Mesenchymal stem cell (in vitro differentiated cells and primary cell): ENCODE measurements at regions not wholly inside any gene's neighbourhood (a gene's known extent, or its start where the extent isn't known, plus 50 kb on each side); places are given as distances from the start of the nearest gene placed in this dataset.

Source experiments
- DNase-seq: peaks from one replicate; pipeline ENCODE4 v3.0.0-alpha.2; 2013
- H2AFZ ChIP-seq: one replicate; pipeline ENCODE4 v1.6.1; 2013; ENCODE audit warnings: low read depth, mild to moderate bottlenecking, control low read depth, inconsistent platforms, low read length, moderate library complexity
- H2AK5ac ChIP-seq: 2 replicates; pipeline ENCODE4 v1.6.1; 2013; ENCODE audit warnings: low read length, moderate library complexity, mild to moderate bottlenecking, inconsistent platforms; ENCODE audit not compliant: severe bottlenecking
- H2BK120ac ChIP-seq: one replicate; pipeline ENCODE4 v1.6.1; 2013; ENCODE audit warnings: low read depth, mild to moderate bottlenecking, inconsistent platforms, low read length, moderate library complexity
- H2BK12ac ChIP-seq, 2 experiments: one replicate each; pipeline ENCODE4 v1.6.1; 2013; ENCODE audit warnings: inconsistent platforms in 2 of 2, low read length in 2 of 2, mild to moderate bottlenecking in 2 of 2, moderate library complexity in 2 of 2, control low read depth in 1 of 2
- H2BK15ac ChIP-seq: one replicate; pipeline ENCODE4 v1.6.1; 2013; ENCODE audit warnings: mild to moderate bottlenecking, low read depth, inconsistent platforms; ENCODE audit not compliant: poor library complexity, severe bottlenecking
- H2BK5ac ChIP-seq: 2 replicates; pipeline ENCODE4 v1.6.1; 2013; ENCODE audit warnings: low read depth, mild to moderate bottlenecking, low read length, control low read depth, inconsistent platforms; ENCODE audit not compliant: poor library complexity, severe bottlenecking
- H3K14ac ChIP-seq, 2 experiments: one replicate each; pipeline ENCODE4 v1.6.1; 2013; ENCODE audit warnings: inconsistent platforms in 2 of 2, low read length in 2 of 2, control low read depth in 1 of 2, mild to moderate bottlenecking in 1 of 2, moderate library complexity in 1 of 2
- H3K18ac ChIP-seq, 2 experiments: one replicate each; pipeline ENCODE4 v1.6.1; 2013; ENCODE audit warnings: inconsistent platforms in 2 of 2, low read length in 2 of 2, control low read depth in 1 of 2, low read depth in 1 of 2, mild to moderate bottlenecking in 1 of 2
- H3K23ac ChIP-seq, 2 experiments: one replicate each; pipeline ENCODE4 v1.6.1; 2013; ENCODE audit warnings: inconsistent platforms in 2 of 2, low read length in 2 of 2, mild to moderate bottlenecking in 2 of 2, moderate library complexity in 2 of 2, control low read depth in 1 of 2
- H3K27ac ChIP-seq: 2 replicates; pipeline ENCODE4 v1.5.1; 2013; ENCODE audit warnings: mild to moderate bottlenecking, moderate library complexity, low read length, control low read depth, inconsistent platforms; ENCODE audit not compliant: poor library complexity, severe bottlenecking
- H3K27me3 ChIP-seq, 2 experiments: 2 replicates each; pipeline versions ENCODE4 v1.6.1 to v1.7.0; 2013; ENCODE audit warnings: low read length in 2 of 2, mild to moderate bottlenecking in 2 of 2, moderate library complexity in 2 of 2, control low read depth in 1 of 2, inconsistent platforms in 1 of 2; ENCODE audit not compliant: control insufficient read depth in 1 of 2, insufficient read depth in 1 of 2
- H3K36me3 ChIP-seq, 2 experiments: 2 replicates each; pipeline versions ENCODE4 v1.6.1 to v1.7.0; 2013; ENCODE audit warnings: low read length in 2 of 2, control low read depth in 1 of 2, inconsistent platforms in 1 of 2, low read depth in 1 of 2, mild to moderate bottlenecking in 1 of 2; ENCODE audit not compliant: insufficient read depth in 2 of 2, control insufficient read depth in 1 of 2
- H3K4ac ChIP-seq, 2 experiments: one replicate each; pipeline ENCODE4 v1.6.1; 2013; ENCODE audit warnings: inconsistent platforms in 2 of 2, low read length in 2 of 2, mild to moderate bottlenecking in 2 of 2, moderate library complexity in 2 of 2, control low read depth in 1 of 2, low read depth in 1 of 2
- H3K4me1 ChIP-seq: 2 replicates; pipeline ENCODE4 v1.6.1; 2013; ENCODE audit warnings: low read depth, low read length, control low read depth; ENCODE audit not compliant: control insufficient read depth, insufficient read depth
- H3K4me2 ChIP-seq: 2 replicates; pipeline ENCODE4 v1.6.1; 2013; ENCODE audit warnings: low read length, mild to moderate bottlenecking, inconsistent platforms; ENCODE audit not compliant: poor library complexity, severe bottlenecking
- H3K4me3 ChIP-seq, 2 experiments: 2 replicates each; pipeline versions ENCODE4 v1.5.1 to v1.7.0; 2013; ENCODE audit warnings: low read length in 2 of 2, mild to moderate bottlenecking in 2 of 2, control low read depth in 1 of 2, low read depth in 1 of 2; ENCODE audit not compliant: insufficient read depth in 1 of 2
- H3K79me1 ChIP-seq: replicated peaks from 2 replicates; pipeline ENCODE4 v1.6.1; 2013; ENCODE audit warnings: mild to moderate bottlenecking, control low read depth, low read length, inconsistent platforms; ENCODE audit not compliant: poor library complexity, severe bottlenecking
- H3K9ac ChIP-seq: 2 replicates; pipeline ENCODE4 v1.7.0; 2013; ENCODE audit warnings: mild to moderate bottlenecking, low read length, moderate library complexity
- H3K9me3 ChIP-seq: 2 replicates; pipeline ENCODE4 v1.7.0; 2013; ENCODE audit warnings: mild to moderate bottlenecking, low read length; ENCODE audit not compliant: control insufficient read depth
- H4K8ac ChIP-seq: one replicate; pipeline ENCODE4 v1.6.1; 2013; ENCODE audit warnings: inconsistent platforms, mild to moderate bottlenecking, low read length, moderate library complexity
- H4K91ac ChIP-seq: one replicate; pipeline ENCODE4 v1.6.1; 2013; ENCODE audit warnings: mild to moderate bottlenecking, low read length, inconsistent platforms
- WGBS: methylation state at CpG from one replicate; pipeline ENCODE4 v1.1.7; 2013; ENCODE audit warnings: mixed read lengths; 5-methylcytosine and 5-hydroxymethylcytosine counted together

DNA sequence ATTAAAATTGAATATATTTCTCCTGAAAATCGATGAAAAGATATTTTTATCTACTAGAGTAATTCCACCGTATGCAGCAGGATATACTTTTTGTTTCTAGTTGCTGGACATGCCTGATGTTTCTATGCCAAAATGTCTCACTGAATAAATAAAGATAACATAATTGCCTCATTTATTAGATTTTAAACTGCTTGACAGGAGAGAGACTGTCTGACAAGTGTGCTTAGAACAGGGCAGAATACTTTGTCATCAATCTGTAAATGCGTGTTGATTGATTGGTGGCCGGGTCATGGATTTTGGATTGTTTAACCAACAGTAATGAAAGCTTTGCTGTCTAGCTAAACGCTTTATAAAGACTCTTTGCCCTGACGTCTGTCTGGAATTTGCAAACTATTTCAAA, 339.0 kb downstream of the CHRM3 start:
- WGBS = 85% methylated on average over 4 of the region's 6 CpGs

DNA sequence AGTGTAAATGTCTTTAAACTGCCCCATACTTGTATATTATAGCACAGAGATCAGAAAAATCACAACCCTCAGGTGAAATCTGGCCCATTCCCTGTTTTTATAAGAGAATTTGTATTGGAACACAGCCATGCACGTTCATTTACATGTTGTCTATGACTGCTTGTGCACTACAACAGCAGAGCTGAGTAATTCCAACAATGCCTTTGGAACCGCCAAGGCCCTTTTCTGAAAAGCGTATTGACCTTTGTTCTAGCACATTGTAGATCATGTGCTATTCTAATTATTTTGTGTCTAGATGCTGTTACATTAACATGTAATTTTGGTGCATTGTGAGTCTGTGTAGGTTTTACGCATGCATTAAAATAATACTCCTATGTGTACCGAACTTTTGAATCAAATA, 339.6 kb downstream of the CHRM3 start:
- H2AFZ ChIP-seq = no peak overlapping the region
- no peak overlapping the region for H2BK120ac ChIP-seq
- no peak overlapping the region for H4K8ac ChIP-seq
- H3K36me3 ChIP-seq = no peaks in the 10 kb centered on the region
- no peaks in the 10 kb centered on the region for H3K4me1 ChIP-seq
- no peaks in the 10 kb centered on the region for H3K79me1 ChIP-seq
- no peak overlapping the region for H2BK5ac ChIP-seq
- H3K27me3 ChIP-seq = no peaks in the 10 kb centered on the region
- no peak overlapping the region for H3K23ac ChIP-seq
- no peak overlapping the region for H3K27ac ChIP-seq
- H3K9ac ChIP-seq = no peak overlapping the region
- H2AK5ac ChIP-seq = no peak overlapping the region
- no peak overlapping the region for H2BK12ac ChIP-seq
- H3K14ac ChIP-seq = no peak overlapping the region
- no peak overlapping the region for H3K4me3 ChIP-seq
- no peak overlapping the region for H3K18ac ChIP-seq
- H3K9me3 ChIP-seq = no peaks in the 10 kb centered on the region
- no peak for DNase-seq
- H2BK15ac ChIP-seq = no peak overlapping the region
- no peak overlapping the region for H3K4ac ChIP-seq
- H4K91ac ChIP-seq = no peak overlapping the region
- WGBS = 81% methylated on average over 3 of the region's 5 CpGs
- H3K4me2 ChIP-seq = no peak overlapping the region

More for the DNA sequence above, 339.0 kb downstream of the CHRM3 start:
- Histone ChIP-seq H3K14ac (no peak overlapping the region), H2AFZ (no peak overlapping the region), H3K4me3 (no peak overlapping the region), H2BK12ac (no peak overlapping the region), H3K27me3 (no peaks in the 10 kb centered on the region), H2AK5ac (no peak overlapping the region), H3K36me3 (no peaks in the 10 kb centered on the region), H2BK5ac (no peak overlapping the region), H3K9me3 (no peaks in the 10 kb centered on the region), H3K4me2 (no peak overlapping the region), H3K4ac (no peak overlapping the region), H4K91ac (no peak overlapping the region), H3K27ac (no peak overlapping the region), H2BK120ac (no peak overlapping the region), H3K23ac (no peak overlapping the region), H3K79me1 (no peaks in the 10 kb centered on the region), H3K18ac (no peak overlapping the region), H3K9ac (no peak overlapping the region), H3K4me1 (no peaks in the 10 kb centered on the region), H2BK15ac (no peak overlapping the region), H4K8ac (no peak overlapping the region)
- no peak for DNase-seq

DNA sequence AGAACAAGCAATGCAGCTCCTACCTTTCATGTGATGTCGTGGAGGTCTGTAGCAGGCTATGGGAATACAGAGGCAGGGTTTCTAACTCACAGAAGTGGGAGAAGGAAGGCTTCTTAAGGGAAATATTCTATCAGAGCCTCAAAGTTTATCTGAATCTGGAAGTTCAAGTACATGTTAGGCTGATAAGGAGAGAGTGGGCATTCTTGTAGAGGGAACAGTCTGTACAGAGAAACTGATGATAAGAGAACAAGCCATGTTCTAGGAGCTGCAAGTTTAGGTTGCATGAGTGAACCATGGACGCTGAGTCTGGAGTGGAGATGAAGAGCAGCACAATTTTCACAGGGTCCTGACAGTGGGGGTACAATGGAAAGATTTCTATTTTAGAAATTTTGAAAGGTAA, 344.0 kb downstream of the CHRM3 start:
- no peak overlapping the region for H4K91ac ChIP-seq
- no peak overlapping the region for H3K9ac ChIP-seq
- 64% methylated on average over 2 of the region's 2 CpGs for WGBS
- no peak overlapping the region for H2AFZ ChIP-seq
- no peak overlapping the region for H3K18ac ChIP-seq
- no peak overlapping the region for H2AK5ac ChIP-seq
- no peaks in the 10 kb centered on the region for H3K36me3 ChIP-seq
- H2BK120ac ChIP-seq = no peak overlapping the region
- no peak overlapping the region for H3K27ac ChIP-seq
- no peak for DNase-seq
- H3K4ac ChIP-seq = no peak overlapping the region
- no peaks in the 10 kb centered on the region for H3K79me1 ChIP-seq
- no peaks in the 10 kb centered on the region for H3K9me3 ChIP-seq
- no peak overlapping the region for H3K4me2 ChIP-seq
- H2BK12ac ChIP-seq = no peak overlapping the region
- H3K4me1 ChIP-seq = no peaks in the 10 kb centered on the region
- no peak overlapping the region for H3K4me3 ChIP-seq
- H3K27me3 ChIP-seq = no peaks in the 10 kb centered on the region
- H3K23ac ChIP-seq = no peak overlapping the region
- H4K8ac ChIP-seq = no peak overlapping the region
- no peak overlapping the region for H2BK5ac ChIP-seq
- H2BK15ac ChIP-seq = no peak overlapping the region
- no peak overlapping the region for H3K14ac ChIP-seq

DNA sequence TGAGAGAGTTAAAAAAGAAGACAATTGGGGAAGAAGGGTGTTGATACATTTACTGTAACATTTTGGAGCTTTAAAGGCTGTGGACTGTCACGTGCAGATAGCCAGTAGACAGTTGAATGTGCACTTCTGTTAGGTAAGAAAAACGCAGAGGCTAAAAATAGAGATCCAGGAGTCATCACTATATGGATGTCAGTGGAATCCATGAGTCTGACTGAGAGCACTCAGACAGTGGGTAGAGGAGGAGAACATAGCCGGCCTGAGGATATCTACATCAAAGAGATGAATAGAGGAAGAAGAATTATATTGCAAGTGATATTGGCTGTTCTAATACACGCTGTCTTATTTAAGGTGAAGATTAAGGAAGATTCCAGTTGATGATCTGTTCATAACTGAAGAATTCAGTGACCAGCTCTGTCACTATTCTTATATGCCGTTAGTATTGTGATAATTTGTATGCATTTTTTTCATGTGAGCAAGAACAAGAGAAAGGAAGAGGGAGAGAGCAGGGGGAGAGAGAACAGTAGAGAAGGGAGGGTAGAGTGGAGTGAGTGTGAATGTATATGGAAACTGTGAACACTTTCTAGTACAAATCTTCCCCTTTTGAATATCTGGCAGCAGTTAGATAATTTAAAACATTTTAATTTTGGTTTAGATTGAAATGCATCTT, 344.8 kb downstream of the CHRM3 start:
- Histone ChIP-seq H3K18ac (no peak overlapping the region), H3K36me3 (no peaks in the 10 kb centered on the region), H3K9me3 (no peaks in the 10 kb centered on the region), H2AK5ac (no peak overlapping the region), H3K4me2 (no peak overlapping the region), H3K23ac (no peak overlapping the region), H2BK5ac (no peak overlapping the region), H4K8ac (no peak overlapping the region), H3K9ac (no peak overlapping the region), H2BK12ac (no peak overlapping the region), H2BK120ac (no peak overlapping the region), H3K4me3 (no peak overlapping the region), H3K14ac (no peak overlapping the region), H2BK15ac (no peak overlapping the region), H3K79me1 (no peaks in the 10 kb centered on the region), H3K4ac (no peak overlapping the region), H3K27me3 (no peaks in the 10 kb centered on the region), H3K27ac (no peak overlapping the region), H2AFZ (no peak overlapping the region), H3K4me1 (no peaks in the 10 kb centered on the region), H4K91ac (no peak overlapping the region)
- DNase-seq = no peak
- 58% methylated on average over 5 of the region's 5 CpGs for WGBS
